NCI-H69 (cell line): ENCODE measurements at regions not wholly inside any gene's neighbourhood (a gene's known extent, or its start where the extent isn't known, plus 50 kb on each side); places are given as distances from the start of the nearest gene placed in this dataset.

Experiments
- DNase-seq: peaks from one replicate; lab custom pipeline; 2025; lab: John Stamatoyannopoulos, UW

DNA sequence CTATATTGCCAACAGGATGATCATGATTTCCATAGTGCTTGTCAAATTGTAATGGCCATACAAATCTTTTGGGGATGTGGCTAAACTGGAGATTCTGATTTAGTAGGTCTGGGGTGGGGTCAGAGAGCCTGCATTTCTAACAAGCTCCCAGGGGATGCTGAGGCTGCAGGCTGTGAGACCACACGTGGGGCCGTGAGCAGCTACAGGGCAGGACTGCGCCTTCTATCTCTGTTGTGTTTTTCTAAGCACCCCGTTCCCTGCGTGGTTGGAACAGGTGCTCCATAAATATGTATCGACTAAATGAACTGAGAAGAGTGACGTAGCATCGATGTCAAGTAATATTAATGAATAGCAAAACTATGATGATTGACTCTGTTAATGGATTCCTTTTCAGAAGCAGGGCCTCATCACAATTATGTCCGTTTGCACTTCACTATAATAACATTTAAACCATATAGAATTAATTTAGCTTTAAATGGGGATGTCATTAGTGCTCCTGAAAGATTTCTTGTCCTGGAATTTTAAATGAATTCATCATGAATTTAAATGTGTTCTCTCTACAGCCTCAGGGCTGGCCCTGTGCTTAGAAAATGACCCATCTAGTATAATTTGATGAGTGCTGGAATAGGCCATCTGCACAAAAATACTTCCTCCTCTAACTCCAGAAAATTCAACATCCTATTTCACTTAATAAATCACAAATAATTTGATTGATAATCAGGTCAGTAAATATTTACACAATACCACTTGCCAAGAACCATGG lies 51.7 kb upstream of the SIAH3 start:
- DNase-seq: peak; percentile 13
